OCI-LY7 (cell line): ENCODE measurements at regions not wholly inside any gene's neighbourhood (a gene's known extent, or its start where the extent isn't known, plus 50 kb on each side); places are given as distances from the start of the nearest gene placed in this dataset.

ENCODE experiments used
- BruUV-seq: library from RNA; stranded (reverse); fragments of 400-500 nt; replicated peaks from 2 replicates; lab custom pipeline; 2021; lab: Mats Ljungman, UMichigan
- CTCF ChIA-PET: fragments of 300-600 bp; sonication (Branson Sonifier 250); formaldehyde crosslinking; loops from one replicate; lab custom pipeline; 2022; ENCODE audit warnings: antibody characterized with exemption; ENCODE audit not compliant: unreplicated experiment; lab: Charles Lee
- POLR2A ChIA-PET: fragments of 300-600 bp; sonication (Branson Sonifier 250); formaldehyde crosslinking; loops from one replicate; lab custom pipeline; 2022; ENCODE audit warnings: antibody characterized with exemption; lab: Charles Lee
- DNase-seq: peaks from one replicate; pipeline ENCODE4 v3.0.0-alpha.2; 2015; ENCODE audit warnings: low spot score
- H2AFZ ChIP-seq: fragments of 200-600 bp; sonication (generic), shearing (Covaris generic); 2 replicates; pipeline ENCODE4 v1.6.1; 2014; ENCODE audit warnings: mild to moderate bottlenecking, antibody characterized with exemption, low read length, moderate library complexity
- H3K27ac ChIP-seq: fragments of 200-600 bp; sonication (generic); 2 replicates; pipeline ENCODE4 v1.5.1; 2014; ENCODE audit warnings: mixed run types, low read depth, mild to moderate bottlenecking, moderate library complexity, low read length, inconsistent platforms; ENCODE audit not compliant: poor library complexity, severe bottlenecking
- H3K36me3 ChIP-seq: fragments of 200-600 bp; sonication (generic); 2 replicates; pipeline ENCODE4 v1.6.1; 2014; ENCODE audit warnings: mild to moderate bottlenecking, antibody characterized with exemption, low read length, moderate library complexity, mixed read lengths; ENCODE audit not compliant: insufficient read depth
- H3K4me1 ChIP-seq: fragments of 200-600 bp; sonication (generic); 2 replicates; pipeline ENCODE4 v1.5.1; 2014; ENCODE audit warnings: mild to moderate bottlenecking, low read length; ENCODE audit not compliant: insufficient read depth, poor library complexity, severe bottlenecking
- H3K4me2 ChIP-seq: fragments of 200-600 bp; sonication (generic); 2 replicates; pipeline ENCODE4 v1.6.1; 2014; ENCODE audit warnings: mild to moderate bottlenecking, low read length
- H3K4me3 ChIP-seq: fragments of 200-600 bp; sonication (generic); 2 replicates; pipeline ENCODE4 v1.5.1; 2014; ENCODE audit warnings: mild to moderate bottlenecking, low read depth, low read length; ENCODE audit not compliant: poor library complexity, severe bottlenecking
- H3K79me2 ChIP-seq: fragments of 200-600 bp; sonication (generic); 2 replicates; pipeline ENCODE4 v1.6.1; 2016; ENCODE audit warnings: low read depth, mild to moderate bottlenecking, low read length, moderate library complexity, mixed read lengths; ENCODE audit not compliant: insufficient read depth
- H3K9me2 ChIP-seq: fragments of 200-600 bp; sonication (generic); 2 replicates; pipeline ENCODE4 v1.6.1; 2016; ENCODE audit warnings: mild to moderate bottlenecking, low read length, mixed read lengths; ENCODE audit not compliant: insufficient read depth
- H3K9me3 ChIP-seq: fragments of 200-600 bp; sonication (generic); 2 replicates; pipeline ENCODE4 v1.6.1; 2014; ENCODE audit warnings: mild to moderate bottlenecking, mixed run types, low read length, mixed read lengths
- H4K20me1 ChIP-seq: fragments of 200-600 bp; sonication (generic); 2 replicates; pipeline ENCODE4 v1.6.1; 2014; ENCODE audit warnings: mild to moderate bottlenecking, antibody characterized with exemption, low read length, moderate library complexity, mixed read lengths; ENCODE audit not compliant: insufficient read depth
- EZH2phosphoT487 ChIP-seq: fragments of 200-600 bp; sonication (generic); IDR thresholded peaks from 2 replicates; pipeline ENCODE4 v1.6.1; 2018; ENCODE audit warnings: low read depth, borderline replicate concordance, mild to moderate bottlenecking, mixed run types, antibody characterized with exemption, low read length, moderate library complexity, mixed read lengths
- intact Hi-C: fragments of 100-400 bp; cut with micrococcal nuclease; formaldehyde crosslinking; loops from one replicate; pipeline ENCODE4 v1.10.0; 2022; ENCODE audit not compliant: unreplicated experiment
- TF ChIP-seq, protein P1 (sequence below): fragments of 200-600 bp; sonication (generic); conservative IDR thresholded peaks from 2 replicates; pipeline ENCODE4 v1.5.1; 2014; ENCODE audit warnings: mild to moderate bottlenecking, antibody characterized with exemption, low read length, moderate library complexity, mixed read lengths

DNA sequence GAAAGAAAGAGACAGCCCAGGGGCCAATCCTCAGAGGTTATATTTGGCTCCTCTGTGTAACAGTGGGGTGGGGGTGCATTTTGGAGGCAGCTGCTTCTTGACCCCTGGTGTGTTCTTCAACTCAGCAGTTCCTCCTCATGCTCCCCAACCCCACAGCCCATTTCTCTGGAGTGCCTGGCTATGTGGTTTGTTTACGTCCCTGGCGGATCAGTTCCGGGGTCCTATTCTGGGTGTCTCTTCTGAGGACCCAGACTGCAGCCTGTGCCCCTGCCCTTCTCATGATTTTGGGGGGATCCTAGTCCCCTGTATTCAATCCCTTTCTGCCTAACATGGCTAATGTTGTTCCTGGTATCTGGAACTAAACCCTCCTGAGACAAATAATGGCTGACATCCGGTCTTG lies 70.5 kb upstream of the SULF2 start:
- Histone ChIP-seq H3K9me2 (no peaks in the 10 kb centered on the region), H3K9me3 (no peaks in the 10 kb centered on the region), H4K20me1 (no peaks in the 10 kb centered on the region), H3K4me1 (peaks cover 16% of the 10 kb centered on the region), H3K4me3 (no peak overlapping the region), H3K36me3 (no peaks in the 10 kb centered on the region), H3K4me2 (no peak overlapping the region), H3K79me2 (no peaks in the 10 kb centered on the region), H2AFZ (no peak overlapping the region), H3K27ac (no peak overlapping the region)
- BruUV-seq: no TSS peak
- CTCF ChIA-PET: no interaction called here
- TF ChIP-seq, protein P1, sequence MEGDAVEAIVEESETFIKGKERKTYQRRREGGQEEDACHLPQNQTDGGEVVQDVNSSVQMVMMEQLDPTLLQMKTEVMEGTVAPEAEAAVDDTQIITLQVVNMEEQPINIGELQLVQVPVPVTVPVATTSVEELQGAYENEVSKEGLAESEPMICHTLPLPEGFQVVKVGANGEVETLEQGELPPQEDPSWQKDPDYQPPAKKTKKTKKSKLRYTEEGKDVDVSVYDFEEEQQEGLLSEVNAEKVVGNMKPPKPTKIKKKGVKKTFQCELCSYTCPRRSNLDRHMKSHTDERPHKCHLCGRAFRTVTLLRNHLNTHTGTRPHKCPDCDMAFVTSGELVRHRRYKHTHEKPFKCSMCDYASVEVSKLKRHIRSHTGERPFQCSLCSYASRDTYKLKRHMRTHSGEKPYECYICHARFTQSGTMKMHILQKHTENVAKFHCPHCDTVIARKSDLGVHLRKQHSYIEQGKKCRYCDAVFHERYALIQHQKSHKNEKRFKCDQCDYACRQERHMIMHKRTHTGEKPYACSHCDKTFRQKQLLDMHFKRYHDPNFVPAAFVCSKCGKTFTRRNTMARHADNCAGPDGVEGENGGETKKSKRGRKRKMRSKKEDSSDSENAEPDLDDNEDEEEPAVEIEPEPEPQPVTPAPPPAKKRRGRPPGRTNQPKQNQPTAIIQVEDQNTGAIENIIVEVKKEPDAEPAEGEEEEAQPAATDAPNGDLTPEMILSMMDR: no peak
- no peak for TF ChIP-seq EZH2phosphoT487
- no peak for DNase-seq
- POLR2A ChIA-PET: interaction anchor here (0.7 kb wide), 1 partner anchor 565 kb away, joined by 5 read pairs; no protein-coding TSS in a partner anchor
- intact Hi-C loops: loop anchor here (2.0 kb wide), 1 partner anchor 765 kb away; no protein-coding TSS in a partner anchor

DNA sequence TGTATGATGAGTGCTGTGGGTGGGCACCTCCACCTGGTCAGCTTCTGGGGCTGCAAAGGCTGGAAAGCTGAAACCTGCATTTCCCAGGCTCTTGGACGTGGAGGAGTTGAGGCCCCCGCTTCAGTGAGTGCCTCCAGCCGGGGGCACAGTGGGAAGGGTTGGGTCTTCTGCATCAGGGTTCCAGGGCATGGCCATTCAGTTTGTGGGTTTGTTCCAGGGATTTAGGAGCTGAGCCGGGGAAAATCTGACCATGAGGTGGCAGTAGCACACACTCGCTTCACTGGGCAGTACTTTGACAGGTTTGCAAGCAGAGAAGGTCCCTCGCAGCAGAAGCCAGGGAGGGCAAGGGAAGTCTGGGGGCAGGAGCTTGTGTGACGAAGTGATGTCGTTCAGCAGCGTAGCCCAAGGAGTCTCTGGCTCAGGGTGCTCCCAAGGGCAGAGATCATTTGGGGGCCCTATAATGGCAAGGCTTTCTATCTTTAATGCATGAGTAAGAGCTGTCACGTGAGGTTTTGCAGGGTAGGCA lies 69.5 kb upstream of the SULF2 start:
- DNase-seq: peak; percentile 66
- CTCF ChIA-PET: interaction anchor here (0.8 kb wide), 1 partner anchor 121 kb away, joined by 4 read pairs; no protein-coding TSS in a partner anchor
- no peak overlapping the region for H2AFZ ChIP-seq
- peaks cover 5% of the 10 kb centered on the region for H3K4me1 ChIP-seq
- no peak overlapping the region for H3K27ac ChIP-seq
- POLR2A ChIA-PET: interaction anchor here (0.7 kb wide), 1 partner anchor 564 kb away, joined by 5 read pairs; no protein-coding TSS in a partner anchor
- no peaks in the 10 kb centered on the region for H3K9me2 ChIP-seq
- H3K36me3 ChIP-seq: no peaks in the 10 kb centered on the region
- H3K79me2 ChIP-seq: no peaks in the 10 kb centered on the region
- BruUV-seq: no TSS peak
- TF ChIP-seq, protein P1: peak; percentile 77
- TF ChIP-seq EZH2phosphoT487: no peak
- intact Hi-C loops: no loop called here
- no peaks in the 10 kb centered on the region for H3K9me3 ChIP-seq
- no peaks in the 10 kb centered on the region for H4K20me1 ChIP-seq
- no peak overlapping the region for H3K4me3 ChIP-seq
- H3K4me2 ChIP-seq: no peak overlapping the region

DNA sequence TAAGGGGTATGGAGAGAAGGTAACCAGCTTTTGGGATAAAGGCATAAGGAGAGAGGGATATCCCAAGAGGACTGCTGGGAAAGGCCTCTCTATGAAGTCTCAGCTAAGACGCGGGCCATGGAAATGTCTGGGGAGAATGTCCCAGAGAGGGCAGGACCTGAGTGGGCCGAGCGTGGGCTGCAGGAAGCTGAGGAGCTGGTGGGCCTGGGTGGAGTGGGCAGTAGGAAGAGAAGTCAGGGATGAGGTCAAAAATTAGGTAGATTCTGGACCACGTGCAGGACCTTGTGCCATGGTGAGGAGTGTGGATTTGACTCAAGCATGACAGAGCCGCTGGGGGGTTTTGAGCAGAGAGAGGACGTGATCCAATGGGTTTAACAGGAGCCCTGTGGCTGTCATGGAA lies 66.5 kb upstream of the SULF2 start:
- H4K20me1 ChIP-seq: no peaks in the 10 kb centered on the region
- BruUV-seq: no TSS peak
- H3K4me1 ChIP-seq: no peaks in the 10 kb centered on the region
- no peak overlapping the region for H3K4me3 ChIP-seq
- H3K9me2 ChIP-seq: no peaks in the 10 kb centered on the region
- ChIA-PET CTCF (no interaction called here), POLR2A (no interaction called here)
- H3K4me2 ChIP-seq: no peak overlapping the region
- no peak for DNase-seq
- no peak overlapping the region for H2AFZ ChIP-seq
- no peak overlapping the region for H3K27ac ChIP-seq
- no peaks in the 10 kb centered on the region for H3K79me2 ChIP-seq
- H3K36me3 ChIP-seq: no peaks in the 10 kb centered on the region
- intact Hi-C loops: no loop called here
- H3K9me3 ChIP-seq: no peaks in the 10 kb centered on the region
- TF ChIP-seq, protein P1: no peak
- TF ChIP-seq EZH2phosphoT487: no peak
